ENCODE measurements at regions not wholly inside any gene's neighbourhood (a gene's known extent, or its start where the extent isn't known, plus 50 kb on each side); places are given as distances from the start of the nearest gene placed in this dataset.
"Not testable (repeated sequence)": the region's sequence is repeated elsewhere in the genome, so short reads cannot be mapped to it uniquely, and the experiment has no call there.

DNA sequence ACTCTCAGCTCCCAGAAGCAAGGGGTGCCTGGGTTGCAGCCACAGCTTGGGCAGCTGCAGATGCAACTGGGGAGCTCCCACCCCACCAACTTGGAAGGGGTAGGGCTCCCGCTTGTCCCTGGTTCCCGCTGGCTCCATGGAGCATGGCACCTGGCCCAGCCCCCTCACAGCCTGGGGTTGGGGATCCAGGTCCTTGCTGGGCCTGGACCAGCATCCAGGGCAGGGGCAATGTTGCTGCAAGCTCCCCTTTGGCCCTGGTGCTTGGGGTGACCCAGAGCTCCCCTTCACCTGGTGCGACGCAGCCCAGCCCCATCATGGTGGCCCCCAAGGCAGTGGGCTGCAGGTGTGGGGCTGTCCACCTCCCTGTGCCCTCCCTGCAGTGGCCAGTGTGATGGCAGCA is 99.6 kb upstream of the FRMD4B start:
- TF ChIP-seq, protein P1, sequence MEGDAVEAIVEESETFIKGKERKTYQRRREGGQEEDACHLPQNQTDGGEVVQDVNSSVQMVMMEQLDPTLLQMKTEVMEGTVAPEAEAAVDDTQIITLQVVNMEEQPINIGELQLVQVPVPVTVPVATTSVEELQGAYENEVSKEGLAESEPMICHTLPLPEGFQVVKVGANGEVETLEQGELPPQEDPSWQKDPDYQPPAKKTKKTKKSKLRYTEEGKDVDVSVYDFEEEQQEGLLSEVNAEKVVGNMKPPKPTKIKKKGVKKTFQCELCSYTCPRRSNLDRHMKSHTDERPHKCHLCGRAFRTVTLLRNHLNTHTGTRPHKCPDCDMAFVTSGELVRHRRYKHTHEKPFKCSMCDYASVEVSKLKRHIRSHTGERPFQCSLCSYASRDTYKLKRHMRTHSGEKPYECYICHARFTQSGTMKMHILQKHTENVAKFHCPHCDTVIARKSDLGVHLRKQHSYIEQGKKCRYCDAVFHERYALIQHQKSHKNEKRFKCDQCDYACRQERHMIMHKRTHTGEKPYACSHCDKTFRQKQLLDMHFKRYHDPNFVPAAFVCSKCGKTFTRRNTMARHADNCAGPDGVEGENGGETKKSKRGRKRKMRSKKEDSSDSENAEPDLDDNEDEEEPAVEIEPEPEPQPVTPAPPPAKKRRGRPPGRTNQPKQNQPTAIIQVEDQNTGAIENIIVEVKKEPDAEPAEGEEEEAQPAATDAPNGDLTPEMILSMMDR (IDR thresholded peaks at IDR 0.05): no peak
- H3K27me3 Mint-ChIP-seq (ENCODE audit: unreplicated experiment): peaks cover 42% of the 10 kb centered on the region
- no peaks in the 10 kb centered on the region for H3K36me3 Mint-ChIP-seq (ENCODE audit: unreplicated experiment)
- no peak for DNase-seq (ENCODE audit: extremely low spot score, unreplicated experiment)
- H3K27ac Mint-ChIP-seq (ENCODE audit: unreplicated experiment): no peak overlapping the region
- H3K9me3 Mint-ChIP-seq (ENCODE audit: unreplicated experiment): no peaks in the 10 kb centered on the region
- no peak overlapping the region for H3K4me3 Mint-ChIP-seq (ENCODE audit: unreplicated experiment)
- no peaks in the 10 kb centered on the region for H3K4me1 Mint-ChIP-seq (ENCODE audit: unreplicated experiment)

DNA sequence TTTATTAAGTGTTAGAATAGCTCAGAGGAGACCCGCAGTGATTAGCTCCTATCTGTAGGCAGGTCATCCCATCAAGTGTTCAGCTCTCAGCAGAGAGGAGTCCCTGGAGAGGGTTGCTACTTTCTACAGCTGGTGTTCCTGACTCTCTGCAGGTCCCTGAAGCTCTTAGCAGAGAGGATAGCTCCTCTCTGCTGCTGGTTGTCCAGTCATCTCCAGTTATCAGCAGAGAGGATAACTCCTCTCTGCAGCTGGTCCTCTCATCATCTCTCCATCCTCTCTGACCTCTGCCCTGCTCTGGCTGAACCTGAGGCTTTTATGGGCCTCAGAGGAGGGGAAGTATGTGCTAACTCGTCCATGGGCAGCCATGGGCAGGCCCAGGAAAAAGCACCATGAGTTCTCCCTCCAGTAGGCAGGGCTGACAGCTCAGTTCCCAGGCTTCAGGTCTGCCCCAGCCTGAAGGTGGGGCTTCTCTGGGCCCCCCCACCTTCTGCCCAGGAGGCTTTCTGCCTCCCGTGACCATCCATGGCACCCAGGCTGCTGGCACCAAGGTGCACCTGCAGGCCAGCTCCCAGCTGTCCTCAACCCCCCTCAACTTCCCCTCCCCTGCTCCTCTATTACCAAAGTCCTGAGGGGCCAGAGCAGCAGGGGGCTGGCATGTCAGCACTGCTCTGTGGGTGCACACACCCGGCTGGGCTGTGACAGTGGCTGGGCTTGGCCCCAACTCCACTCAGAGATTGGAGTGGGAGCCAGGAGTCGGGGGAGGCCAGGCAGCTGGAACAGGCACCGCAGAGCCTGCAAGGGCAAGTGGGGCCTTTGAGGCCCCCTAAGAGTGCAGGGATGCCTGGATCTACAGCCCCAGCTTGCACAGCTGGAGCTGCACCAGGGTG is 98.9 kb upstream of the FRMD4B start:
- Mint-ChIP-seq H3K9me3 (ENCODE audit: unreplicated experiment) (no peaks in the 10 kb centered on the region), H3K4me3 (ENCODE audit: unreplicated experiment) (no peak overlapping the region), H3K27ac (ENCODE audit: unreplicated experiment) (no peak overlapping the region), H3K36me3 (ENCODE audit: unreplicated experiment) (no peaks in the 10 kb centered on the region), H3K27me3 (ENCODE audit: unreplicated experiment) (peaks cover 37% of the 10 kb centered on the region), H3K4me1 (ENCODE audit: unreplicated experiment) (no peaks in the 10 kb centered on the region)
- DNase-seq (ENCODE audit: extremely low spot score, unreplicated experiment): no peak
- TF ChIP-seq, protein P1 (IDR thresholded peaks at IDR 0.05): no peak

DNA sequence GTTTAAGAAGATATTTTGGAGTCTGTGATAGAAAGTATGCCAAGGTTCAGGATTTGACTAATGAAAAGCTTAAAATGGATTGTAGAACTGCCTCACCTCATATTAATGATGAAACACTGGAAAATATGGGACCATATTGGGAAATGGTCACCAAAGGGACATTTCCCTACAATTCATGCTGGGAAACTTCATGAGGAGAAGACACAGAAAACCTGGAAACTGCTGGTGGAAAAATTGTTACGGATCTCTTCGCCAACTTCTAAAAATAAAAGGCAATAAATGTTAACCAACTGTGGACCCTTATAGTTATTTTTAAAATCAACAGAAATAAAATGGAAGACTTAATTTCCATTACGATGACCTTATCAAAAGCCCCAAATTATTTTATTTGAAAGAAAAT is 97.6 kb upstream of the FRMD4B start:
- TF ChIP-seq, protein P1 (IDR thresholded peaks at IDR 0.05): no peak
- H3K27me3 Mint-ChIP-seq (ENCODE audit: unreplicated experiment): peaks cover 36% of the 10 kb centered on the region
- H3K27ac Mint-ChIP-seq (ENCODE audit: unreplicated experiment): no peak overlapping the region
- no peak for DNase-seq (ENCODE audit: extremely low spot score, unreplicated experiment)
- no peak overlapping the region for H3K4me3 Mint-ChIP-seq (ENCODE audit: unreplicated experiment)
- no peaks in the 10 kb centered on the region for H3K4me1 Mint-ChIP-seq (ENCODE audit: unreplicated experiment)
- no peaks in the 10 kb centered on the region for H3K36me3 Mint-ChIP-seq (ENCODE audit: unreplicated experiment)
- no peaks in the 10 kb centered on the region for H3K9me3 Mint-ChIP-seq (ENCODE audit: unreplicated experiment)

DNA sequence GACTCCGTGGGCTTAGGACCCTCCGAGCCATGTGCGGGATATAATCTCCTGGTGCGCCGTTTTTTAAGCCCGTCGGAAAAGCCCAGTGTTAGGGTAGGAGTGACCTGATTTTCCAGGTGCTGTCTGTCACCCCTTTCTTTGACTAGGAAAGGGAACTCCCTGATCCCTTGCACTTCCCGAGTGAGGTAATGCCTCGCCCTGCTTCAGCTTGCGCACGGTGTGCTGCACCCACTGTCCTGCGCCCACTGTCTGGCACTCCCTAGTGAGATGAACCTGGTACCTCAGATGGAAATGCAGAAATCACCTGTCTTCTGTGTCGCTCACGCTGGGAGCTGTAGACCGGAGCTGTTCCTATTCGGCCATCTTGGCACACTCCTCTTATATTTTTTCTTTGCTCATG is 95.1 kb upstream of the FRMD4B start:
- H3K4me3 Mint-ChIP-seq (ENCODE audit: unreplicated experiment); H3K27ac Mint-ChIP-seq (ENCODE audit: unreplicated experiment); H3K36me3 Mint-ChIP-seq (ENCODE audit: unreplicated experiment); H3K4me1 Mint-ChIP-seq (ENCODE audit: unreplicated experiment); DNase-seq (ENCODE audit: extremely low spot score, unreplicated experiment); H3K9me3 Mint-ChIP-seq (ENCODE audit: unreplicated experiment): not testable (repeated sequence)
- peaks cover 29% of the 10 kb centered on the region for H3K27me3 Mint-ChIP-seq (ENCODE audit: unreplicated experiment)

DNA sequence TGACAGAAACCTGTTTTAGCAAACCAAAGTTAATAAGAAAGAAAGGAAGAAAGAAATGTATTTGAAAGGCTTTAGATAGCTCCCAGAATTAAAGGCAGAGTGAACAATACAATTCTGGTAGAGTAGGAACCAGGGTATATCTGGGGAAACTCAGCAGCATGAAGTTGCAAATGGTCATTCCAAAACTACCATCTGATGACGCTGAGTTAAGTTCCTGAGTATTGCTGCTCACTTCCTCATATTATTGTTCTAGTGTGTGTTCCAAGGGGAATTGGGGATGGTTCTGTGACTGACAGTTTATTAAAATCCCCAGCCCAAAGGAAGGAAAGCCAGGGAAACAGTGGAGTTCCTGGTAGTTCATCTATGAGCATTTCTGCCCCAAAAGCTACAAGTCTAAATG is 88.3 kb upstream of the FRMD4B start:
- no peaks in the 10 kb centered on the region for H3K9me3 Mint-ChIP-seq (ENCODE audit: unreplicated experiment)
- H3K4me1 Mint-ChIP-seq (ENCODE audit: unreplicated experiment): no peaks in the 10 kb centered on the region
- no peaks in the 10 kb centered on the region for H3K36me3 Mint-ChIP-seq (ENCODE audit: unreplicated experiment)
- DNase-seq (ENCODE audit: extremely low spot score, unreplicated experiment): no peak
- peaks cover 37% of the 10 kb centered on the region for H3K27me3 Mint-ChIP-seq (ENCODE audit: unreplicated experiment)
- H3K27ac Mint-ChIP-seq (ENCODE audit: unreplicated experiment): no peak overlapping the region
- no peak overlapping the region for H3K4me3 Mint-ChIP-seq (ENCODE audit: unreplicated experiment)
- TF ChIP-seq, protein P1 (IDR thresholded peaks at IDR 0.05): no peak

All from osteocyte (in vitro differentiated cells).